MCF 10A (cell line): ENCODE measurements at regions not wholly inside any gene's neighbourhood (a gene's known extent, or its start where the extent isn't known, plus 50 kb on each side); places are given as distances from the start of the nearest gene placed in this dataset.

Experiments
- BruUV-seq: library from RNA; stranded (reverse); fragments of 400-500 nt; replicated peaks from 2 replicates; lab custom pipeline; 2021; lab: Mats Ljungman, UMichigan
- CTCF ChIA-PET: fragments of 300-600 bp; sonication (Branson Sonifier 250); formaldehyde crosslinking; extraction: SDS; loops from one replicate; lab custom pipeline; 2021; ENCODE audit warnings: antibody characterized with exemption, inconsistent platforms; lab: Yijun Ruan, JAX
- POLR2A ChIA-PET: fragments of 300-600, 350-650 bp; sonication (Branson Sonifier 250); formaldehyde crosslinking; extraction: SDS; loops from one replicate; lab custom pipeline; 2020; ENCODE audit warnings: antibody characterized with exemption, inconsistent platforms; lab: Yijun Ruan, JAX
- DNase-seq: peaks from one replicate; pipeline ENCODE4 v3.0.0-alpha.2; 2018; ENCODE audit not compliant: unreplicated experiment
- H3K27ac Mint-ChIP-seq: one replicate; pipeline ENCODE4 v1.8.0; 2022; ENCODE audit warnings: mild to moderate bottlenecking, low read depth, mixed read lengths; ENCODE audit not compliant: unreplicated experiment
- H3K27me3 Mint-ChIP-seq: one replicate; pipeline ENCODE4 v1.8.0; 2022; ENCODE audit warnings: mixed read lengths; ENCODE audit not compliant: insufficient read depth, unreplicated experiment
- H3K36me3 Mint-ChIP-seq: one replicate; pipeline ENCODE4 v1.8.0; 2022; ENCODE audit warnings: mild to moderate bottlenecking, moderate library complexity, mixed read lengths; ENCODE audit not compliant: insufficient read depth, unreplicated experiment
- H3K4me1 Mint-ChIP-seq: one replicate; pipeline ENCODE4 v1.8.0; 2022; ENCODE audit warnings: mixed read lengths; ENCODE audit not compliant: insufficient read depth, unreplicated experiment
- H3K4me3 Mint-ChIP-seq: one replicate; pipeline ENCODE4 v1.8.0; 2022; ENCODE audit warnings: mild to moderate bottlenecking, moderate library complexity, mixed read lengths; ENCODE audit not compliant: unreplicated experiment
- H3K9me3 Mint-ChIP-seq: one replicate; pipeline ENCODE4 v1.8.0; 2022; ENCODE audit warnings: mixed read lengths; ENCODE audit not compliant: unreplicated experiment
- intact Hi-C: fragments of 100-400 bp; cut with micrococcal nuclease; formaldehyde crosslinking; loops from 2 replicates; pipeline ENCODE4 v1.14.1; 2022
- TF ChIP-seq, protein P1 (sequence below): fragments of 200-600 bp; IDR thresholded peaks from one replicate; pipeline ENCODE4 v1.8.0; 2022; ENCODE audit warnings: antibody characterized with exemption, mild to moderate bottlenecking; ENCODE audit not compliant: unreplicated experiment

- no TSS peak for BruUV-seq
- ChIA-PET POLR2A (no interaction called here), CTCF (interaction anchor here (1.0 kb wide), 1 partner anchor 214 kb away, joined by 4 read pairs; no protein-coding TSS in a partner anchor)
- no peak for DNase-seq
- no peaks in the 10 kb centered on the region for H3K36me3 Mint-ChIP-seq
- intact Hi-C loops: no loop called here
- no peaks in the 10 kb centered on the region for H3K4me1 Mint-ChIP-seq
- H3K27me3 Mint-ChIP-seq: no peaks in the 10 kb centered on the region
- TF ChIP-seq, protein P1, sequence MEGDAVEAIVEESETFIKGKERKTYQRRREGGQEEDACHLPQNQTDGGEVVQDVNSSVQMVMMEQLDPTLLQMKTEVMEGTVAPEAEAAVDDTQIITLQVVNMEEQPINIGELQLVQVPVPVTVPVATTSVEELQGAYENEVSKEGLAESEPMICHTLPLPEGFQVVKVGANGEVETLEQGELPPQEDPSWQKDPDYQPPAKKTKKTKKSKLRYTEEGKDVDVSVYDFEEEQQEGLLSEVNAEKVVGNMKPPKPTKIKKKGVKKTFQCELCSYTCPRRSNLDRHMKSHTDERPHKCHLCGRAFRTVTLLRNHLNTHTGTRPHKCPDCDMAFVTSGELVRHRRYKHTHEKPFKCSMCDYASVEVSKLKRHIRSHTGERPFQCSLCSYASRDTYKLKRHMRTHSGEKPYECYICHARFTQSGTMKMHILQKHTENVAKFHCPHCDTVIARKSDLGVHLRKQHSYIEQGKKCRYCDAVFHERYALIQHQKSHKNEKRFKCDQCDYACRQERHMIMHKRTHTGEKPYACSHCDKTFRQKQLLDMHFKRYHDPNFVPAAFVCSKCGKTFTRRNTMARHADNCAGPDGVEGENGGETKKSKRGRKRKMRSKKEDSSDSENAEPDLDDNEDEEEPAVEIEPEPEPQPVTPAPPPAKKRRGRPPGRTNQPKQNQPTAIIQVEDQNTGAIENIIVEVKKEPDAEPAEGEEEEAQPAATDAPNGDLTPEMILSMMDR: no peak
- no peak overlapping the region for H3K27ac Mint-ChIP-seq
- peaks cover 17% of the 10 kb centered on the region for H3K9me3 Mint-ChIP-seq
- no peak overlapping the region for H3K4me3 Mint-ChIP-seq
These were observed 1519.8 kb upstream of the CDH9 start for GRCh38 chr5:28558196-28558595.

DNA sequence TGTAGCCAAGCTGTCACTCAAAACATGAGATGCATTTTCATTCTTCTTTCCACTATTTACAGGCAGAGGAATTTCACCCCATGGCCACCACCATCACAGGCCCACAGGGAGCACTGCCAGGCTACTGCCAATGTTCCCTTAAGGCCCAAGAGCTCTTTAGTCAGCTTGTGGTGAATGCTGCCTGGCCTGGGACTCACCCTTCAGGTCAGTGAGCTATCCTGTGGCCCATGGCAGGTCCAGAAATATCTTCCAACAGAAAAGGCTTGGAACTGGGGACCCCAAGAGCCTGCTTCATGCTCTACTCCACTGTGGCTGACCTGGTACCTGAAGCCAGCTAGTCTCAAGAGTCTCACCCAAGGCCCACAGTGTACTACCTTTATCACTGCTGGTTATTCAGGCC is 1518.7 kb upstream of the CDH9 start:
- TF ChIP-seq, protein P1: no peak
- Mint-ChIP-seq H3K4me1 (no peaks in the 10 kb centered on the region), H3K36me3 (no peaks in the 10 kb centered on the region), H3K27me3 (no peaks in the 10 kb centered on the region), H3K9me3 (peaks cover 17% of the 10 kb centered on the region), H3K27ac (no peak overlapping the region), H3K4me3 (no peak overlapping the region)
- intact Hi-C loops: no loop called here
- DNase-seq: no peak
- ChIA-PET POLR2A (interaction anchor here (0.6 kb wide), 1 partner anchor 1561 kb away, joined by 3 read pairs; no protein-coding TSS in a partner anchor), CTCF (interaction anchor here (0.6 to 1.1 kb wide), 3 partner anchors 18 to 1367 kb away, joined by 3 to 4 read pairs (median 4); no protein-coding TSS in a partner anchor)
- BruUV-seq: no TSS peak

DNA sequence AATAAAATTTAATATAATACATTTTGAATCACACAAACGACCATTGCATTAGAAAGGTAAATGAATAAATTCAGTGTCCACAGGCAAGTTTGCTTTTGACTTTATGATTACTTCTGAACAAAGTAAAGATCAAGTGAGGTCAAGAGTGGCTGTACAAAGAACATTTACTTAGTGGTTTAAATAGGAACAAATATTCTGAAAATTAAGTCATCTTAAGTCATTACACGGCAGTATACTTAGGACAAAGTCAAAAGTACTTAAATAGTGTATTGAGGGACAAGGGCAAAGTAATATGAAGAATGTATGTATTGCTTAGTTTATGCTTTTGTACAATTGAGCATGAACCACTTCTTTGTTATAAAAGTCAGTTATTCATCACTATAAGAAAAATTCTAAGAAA is 1511.2 kb upstream of the CDH9 start:
- no peaks in the 10 kb centered on the region for H3K27me3 Mint-ChIP-seq
- intact Hi-C loops: loop anchor here (5.0 kb wide), 1 partner anchor 1637 kb away; no protein-coding TSS in a partner anchor
- no peaks in the 10 kb centered on the region for H3K4me1 Mint-ChIP-seq
- POLR2A ChIA-PET: no interaction called here
- BruUV-seq: no TSS peak
- H3K36me3 Mint-ChIP-seq: no peaks in the 10 kb centered on the region
- CTCF ChIA-PET: no interaction called here
- DNase-seq: no peak
- no peak overlapping the region for H3K27ac Mint-ChIP-seq
- TF ChIP-seq, protein P1: no peak
- H3K9me3 Mint-ChIP-seq: peaks cover 10% of the 10 kb centered on the region
- H3K4me3 Mint-ChIP-seq: no peak overlapping the region

GRCh38 chr5:28548856-28549255 is 1510.5 kb upstream of the CDH9 start:
- TF ChIP-seq, protein P1: no peak
- DNase-seq: no peak
- Mint-ChIP-seq H3K4me3 (no peak overlapping the region), H3K36me3 (no peaks in the 10 kb centered on the region), H3K9me3 (peaks cover 5% of the 10 kb centered on the region), H3K27ac (no peak overlapping the region), H3K4me1 (no peaks in the 10 kb centered on the region), H3K27me3 (no peaks in the 10 kb centered on the region)
- POLR2A ChIA-PET: interaction anchor here (0.7 kb wide), 1 partner anchor 115 kb away, joined by 3 read pairs; no protein-coding TSS in a partner anchor
- CTCF ChIA-PET: interaction anchor here (0.7 kb wide), 1 partner anchor 18 kb away, joined by 3 read pairs; no protein-coding TSS in a partner anchor
- no TSS peak for BruUV-seq
- intact Hi-C loops: loop anchor here (5.0 kb wide), 1 partner anchor 1637 kb away; no protein-coding TSS in a partner anchor
